SH-SY5Y (cell line): ENCODE measurements at regions not wholly inside any gene's neighbourhood (a gene's known extent, or its start where the extent isn't known, plus 50 kb on each side); places are given as distances from the start of the nearest gene placed in this dataset.

Source experiments
- GATA2 ChIP-seq: IDR thresholded peaks from 2 replicates; pipeline ENCODE4 v1.6.1; 2011; ENCODE audit warnings: mild to moderate bottlenecking, low read depth, low read length
- GATA3 ChIP-seq: IDR thresholded peaks from 2 replicates; pipeline ENCODE4 v1.6.1; 2011; ENCODE audit warnings: low read depth, mild to moderate bottlenecking, low read length, moderate library complexity

GRCh38 chr3:76547674-76548073 lies 492.2 kb upstream of the ROBO2 start:
- no peak for TF ChIP-seq GATA2
- peak; percentile 67; the same call in 1 of the 2 replicates for TF ChIP-seq GATA3
